CD14-positive monocyte (primary cell): ENCODE measurements at regions not wholly inside any gene's neighbourhood (a gene's known extent, or its start where the extent isn't known, plus 50 kb on each side); places are given as distances from the start of the nearest gene placed in this dataset.

ENCODE experiments used
- DNase-seq, 3 donors: peaks; one replicate each; pipeline ENCODE4 v3.0.0-alpha.2; 2011 to 2022
- H2AFZ ChIP-seq: 2 replicates; pipeline ENCODE4 v1.6.0; 2012; ENCODE audit warnings: mild to moderate bottlenecking, low read depth, low read length, inconsistent platforms; ENCODE audit not compliant: insufficient read depth, poor library complexity, severe bottlenecking
- H3K27ac ChIP-seq, 2 donors: 1 replicate in 1 of 2; 2 replicates in 1 of 2; pipeline ENCODE4 v1.5.1; 2012 to 2013; ENCODE audit warnings: low read length in 2 of 2, control low read depth in 1 of 2, inconsistent platforms in 1 of 2, low read depth in 1 of 2, mild to moderate bottlenecking in 1 of 2
- H3K27me3 ChIP-seq, 2 donors: one replicate each; pipeline versions ENCODE4 v1.6.0 to v1.6.1; 2011 to 2013; ENCODE audit warnings: low read length in 2 of 2; ENCODE audit not compliant: control insufficient read depth in 2 of 2, insufficient read depth in 2 of 2
- H3K36me3 ChIP-seq, 2 donors: replicated peaks in 1 of 2; 1 replicate in 1 of 2; 2 replicates in 1 of 2; pipeline versions ENCODE4 v1.5.1 to v1.6.1; 2012 to 2013; ENCODE audit warnings: low read length in 2 of 2, control low read depth in 1 of 2, inconsistent platforms in 1 of 2, mild to moderate bottlenecking in 1 of 2; ENCODE audit not compliant: insufficient read depth in 2 of 2, control insufficient read depth in 1 of 2
- H3K4me1 ChIP-seq, 2 donors: 1 replicate in 1 of 2; 2 replicates in 1 of 2; pipeline versions ENCODE4 v1.5.1 to v1.6.1; 2012 to 2013; ENCODE audit warnings: low read length in 2 of 2, control low read depth in 1 of 2, inconsistent platforms in 1 of 2, mild to moderate bottlenecking in 1 of 2, moderate library complexity in 1 of 2; ENCODE audit not compliant: insufficient read depth in 2 of 2, control insufficient read depth in 1 of 2
- H3K4me2 ChIP-seq: replicated peaks from 2 replicates; pipeline ENCODE3; 2012; ENCODE audit warnings: low read length, moderate library complexity, mild to moderate bottlenecking; ENCODE audit not compliant: poor library complexity, severe bottlenecking; ENCODE audit errors: extremely low read depth
- H3K4me3 ChIP-seq, 3 experiments: fragments of 200-600 bp in 1 of 3; sonication (generic) in 1 of 3; replicated peaks in 1 of 3; 1 replicate in 2 of 3; 2 replicates in 1 of 3; pipeline ENCODE4 v1.5.1; 2011 to 2013; ENCODE audit warnings: low read length in 3 of 3, mild to moderate bottlenecking in 3 of 3, control low read depth in 2 of 3, low read depth in 2 of 3, inconsistent platforms in 1 of 3, moderate library complexity in 1 of 3
- H3K79me2 ChIP-seq: 2 replicates; pipeline ENCODE4 v1.6.0; 2012; ENCODE audit warnings: mild to moderate bottlenecking, control low read depth, inconsistent platforms, low read length, moderate library complexity; ENCODE audit not compliant: insufficient read depth
- H3K9ac ChIP-seq: 2 replicates; pipeline ENCODE4 v1.6.0; 2017; ENCODE audit warnings: low read length, mild to moderate bottlenecking; ENCODE audit not compliant: insufficient read depth, poor library complexity, severe bottlenecking
- H3K9me3 ChIP-seq, 2 donors: replicated peaks in 1 of 2; 1 replicate in 1 of 2; 2 replicates in 1 of 2; pipeline versions ENCODE4 v1.5.1 to v1.6.1; 2012 to 2013; ENCODE audit warnings: low read length in 2 of 2, control low read depth in 1 of 2; ENCODE audit not compliant: control insufficient read depth in 1 of 2, insufficient read depth in 1 of 2
- H4K20me1 ChIP-seq: 2 replicates; pipeline ENCODE4 v1.6.0; 2012; ENCODE audit warnings: mild to moderate bottlenecking, low read length, control low read depth, moderate library complexity; ENCODE audit not compliant: insufficient read depth
- H3K27ac Mint-ChIP-seq, 7 donors: one replicate each; pipeline ENCODE4 v1.8.0; 2020; ENCODE audit warnings: mild to moderate bottlenecking in 7 of 7, mixed read lengths in 7 of 7, moderate library complexity in 6 of 7, inconsistent platforms in 2 of 7
- H3K27me3 Mint-ChIP-seq, 3 donors: one replicate each; pipeline ENCODE4 v1.8.0; 2021 to 2022; ENCODE audit warnings: low read depth in 3 of 3, mild to moderate bottlenecking in 3 of 3, mixed read lengths in 3 of 3, moderate library complexity in 3 of 3, inconsistent platforms in 1 of 3
- H3K36me3 Mint-ChIP-seq, 2 donors: one replicate each; pipeline ENCODE4 v1.8.0; 2020; ENCODE audit warnings: mixed read lengths in 2 of 2, inconsistent platforms in 1 of 2, mild to moderate bottlenecking in 1 of 2
- H3K4me1 Mint-ChIP-seq: one replicate; pipeline ENCODE4 v1.8.0; 2020; ENCODE audit warnings: mild to moderate bottlenecking, mixed read lengths
- H3K4me3 Mint-ChIP-seq, 2 donors: one replicate each; pipeline ENCODE4 v1.8.0; 2020; ENCODE audit warnings: mild to moderate bottlenecking in 2 of 2, mixed read lengths in 2 of 2, moderate library complexity in 1 of 2
- H3K9me3 Mint-ChIP-seq, 7 donors: one replicate each; pipeline ENCODE4 v1.8.0; 2020 to 2022; ENCODE audit warnings: mixed read lengths in 7 of 7, mild to moderate bottlenecking in 6 of 7, moderate library complexity in 6 of 7, inconsistent platforms in 2 of 7
- WGBS: methylation state at CpG from one replicate; pipeline ENCODE4 v1.1.5; 2013; ENCODE audit warnings: missing lambda C conversion rate; ENCODE audit not compliant: insufficient coverage; 5-methylcytosine and 5-hydroxymethylcytosine counted together
- intact Hi-C, 2 donors: fragments of 100-400 bp; cut with micrococcal nuclease; formaldehyde crosslinking; loops; one replicate each; pipeline versions ENCODE4 v1.15.0 to v1.15.1; 2023
- TF ChIP-seq, protein P1 (sequence below): fragments of 200-600 bp; IDR thresholded peaks from one replicate; pipeline ENCODE4 v1.8.0; 2022; ENCODE audit warnings: antibody characterized with exemption, mild to moderate bottlenecking

DNA sequence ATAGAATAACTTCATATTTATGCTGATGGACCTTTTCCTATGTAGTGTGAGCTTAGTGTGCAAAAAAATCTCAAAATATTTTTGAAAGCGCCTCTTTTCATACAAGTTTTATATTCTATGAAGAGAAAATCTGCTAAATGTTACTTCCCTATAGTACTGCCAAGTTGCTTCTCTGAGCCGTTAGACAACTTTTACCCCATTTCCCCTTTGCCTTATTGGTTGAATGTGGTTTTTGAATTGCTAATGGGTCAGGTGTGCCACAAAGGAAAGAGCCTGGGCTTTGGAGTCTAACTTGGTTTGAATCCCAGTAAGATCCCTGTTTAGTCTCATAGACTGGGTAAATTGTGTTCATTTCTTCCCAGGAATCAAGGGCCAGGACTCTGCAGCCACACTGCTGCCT lies 261.5 kb downstream of the SNX10 start:
- Histone ChIP-seq H3K9ac (no peak overlapping the region), H3K27me3 (no peaks in the 10 kb centered on the region), H4K20me1 (no peaks in the 10 kb centered on the region), H3K4me3 (no peak overlapping the region), H3K4me1 (no peaks in the 10 kb centered on the region), H3K9me3 (no peaks in the 10 kb centered on the region), H3K27ac (no peak overlapping the region), H3K4me2 (no peak overlapping the region), H2AFZ (no peak overlapping the region), H3K79me2 (no peaks in the 10 kb centered on the region), H3K36me3 (no peaks in the 10 kb centered on the region)
- no peak overlapping the region for H3K27ac Mint-ChIP-seq
- peaks cover 4% of the 10 kb centered on the region for H3K4me1 Mint-ChIP-seq
- no peaks in the 10 kb centered on the region for H3K36me3 Mint-ChIP-seq
- H3K9me3 Mint-ChIP-seq: peaks cover 0 to 3% (median 0%) of the 10 kb centered on the region in 7 donors
- TF ChIP-seq, protein P1, sequence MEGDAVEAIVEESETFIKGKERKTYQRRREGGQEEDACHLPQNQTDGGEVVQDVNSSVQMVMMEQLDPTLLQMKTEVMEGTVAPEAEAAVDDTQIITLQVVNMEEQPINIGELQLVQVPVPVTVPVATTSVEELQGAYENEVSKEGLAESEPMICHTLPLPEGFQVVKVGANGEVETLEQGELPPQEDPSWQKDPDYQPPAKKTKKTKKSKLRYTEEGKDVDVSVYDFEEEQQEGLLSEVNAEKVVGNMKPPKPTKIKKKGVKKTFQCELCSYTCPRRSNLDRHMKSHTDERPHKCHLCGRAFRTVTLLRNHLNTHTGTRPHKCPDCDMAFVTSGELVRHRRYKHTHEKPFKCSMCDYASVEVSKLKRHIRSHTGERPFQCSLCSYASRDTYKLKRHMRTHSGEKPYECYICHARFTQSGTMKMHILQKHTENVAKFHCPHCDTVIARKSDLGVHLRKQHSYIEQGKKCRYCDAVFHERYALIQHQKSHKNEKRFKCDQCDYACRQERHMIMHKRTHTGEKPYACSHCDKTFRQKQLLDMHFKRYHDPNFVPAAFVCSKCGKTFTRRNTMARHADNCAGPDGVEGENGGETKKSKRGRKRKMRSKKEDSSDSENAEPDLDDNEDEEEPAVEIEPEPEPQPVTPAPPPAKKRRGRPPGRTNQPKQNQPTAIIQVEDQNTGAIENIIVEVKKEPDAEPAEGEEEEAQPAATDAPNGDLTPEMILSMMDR: no peak
- no peak for DNase-seq
- intact Hi-C loops: no loop called here
- H3K4me3 Mint-ChIP-seq: no peak overlapping the region
- WGBS: no CpG with 5 or more reads among the region's 2 CpGs
- peaks cover 3 to 13% (median 6%) of the 10 kb centered on the region in 3 donors for H3K27me3 Mint-ChIP-seq

DNA sequence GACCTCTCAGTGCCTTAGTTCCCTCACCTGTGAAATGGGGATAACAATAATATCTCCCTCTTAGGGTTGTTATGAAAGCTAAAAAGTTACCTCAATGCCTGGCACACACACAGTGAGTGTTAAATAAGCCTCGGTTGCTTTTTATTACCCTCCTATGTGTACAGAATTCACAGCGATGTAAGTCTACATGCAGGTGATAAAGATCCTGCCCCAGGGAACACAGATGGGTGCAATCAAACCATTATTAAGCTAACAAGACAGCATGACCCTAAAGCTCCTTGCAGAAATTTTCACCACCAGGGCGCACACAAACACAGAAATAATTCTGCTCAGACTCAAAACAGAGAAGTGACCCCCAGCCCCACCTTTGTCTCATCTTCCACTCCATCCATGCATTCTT lies 261.9 kb downstream of the SNX10 start:
- intact Hi-C loops: no loop called here
- Mint-ChIP-seq H3K27ac (no peak overlapping the region), H3K4me1 (peaks cover 4% of the 10 kb centered on the region), H3K36me3 (no peaks in the 10 kb centered on the region), H3K27me3 (peaks cover 3 to 13% (median 6%) of the 10 kb centered on the region in 3 donors), H3K4me3 (no peak overlapping the region), H3K9me3 (peaks cover 0 to 3% (median 0%) of the 10 kb centered on the region in 7 donors)
- Histone ChIP-seq H3K36me3 (no peaks in the 10 kb centered on the region), H3K4me2 (no peak overlapping the region), H3K9ac (no peak overlapping the region), H4K20me1 (no peaks in the 10 kb centered on the region), H3K4me3 (no peak overlapping the region), H3K27me3 (no peaks in the 10 kb centered on the region), H3K4me1 (no peaks in the 10 kb centered on the region), H2AFZ (no peak overlapping the region), H3K9me3 (no peaks in the 10 kb centered on the region), H3K27ac (no peak overlapping the region), H3K79me2 (no peaks in the 10 kb centered on the region)
- DNase-seq: no peak
- TF ChIP-seq, protein P1: no peak
- 100% methylated on average over 2 of the region's 3 CpGs for WGBS
